ENCODE measurements at regions not wholly inside any gene's neighbourhood (a gene's known extent, or its start where the extent isn't known, plus 50 kb on each side); places are given as distances from the start of the nearest gene placed in this dataset.
A peak's percentile ranks its signal among the peaks of the same experiment; 100 is the strongest.

DNA sequence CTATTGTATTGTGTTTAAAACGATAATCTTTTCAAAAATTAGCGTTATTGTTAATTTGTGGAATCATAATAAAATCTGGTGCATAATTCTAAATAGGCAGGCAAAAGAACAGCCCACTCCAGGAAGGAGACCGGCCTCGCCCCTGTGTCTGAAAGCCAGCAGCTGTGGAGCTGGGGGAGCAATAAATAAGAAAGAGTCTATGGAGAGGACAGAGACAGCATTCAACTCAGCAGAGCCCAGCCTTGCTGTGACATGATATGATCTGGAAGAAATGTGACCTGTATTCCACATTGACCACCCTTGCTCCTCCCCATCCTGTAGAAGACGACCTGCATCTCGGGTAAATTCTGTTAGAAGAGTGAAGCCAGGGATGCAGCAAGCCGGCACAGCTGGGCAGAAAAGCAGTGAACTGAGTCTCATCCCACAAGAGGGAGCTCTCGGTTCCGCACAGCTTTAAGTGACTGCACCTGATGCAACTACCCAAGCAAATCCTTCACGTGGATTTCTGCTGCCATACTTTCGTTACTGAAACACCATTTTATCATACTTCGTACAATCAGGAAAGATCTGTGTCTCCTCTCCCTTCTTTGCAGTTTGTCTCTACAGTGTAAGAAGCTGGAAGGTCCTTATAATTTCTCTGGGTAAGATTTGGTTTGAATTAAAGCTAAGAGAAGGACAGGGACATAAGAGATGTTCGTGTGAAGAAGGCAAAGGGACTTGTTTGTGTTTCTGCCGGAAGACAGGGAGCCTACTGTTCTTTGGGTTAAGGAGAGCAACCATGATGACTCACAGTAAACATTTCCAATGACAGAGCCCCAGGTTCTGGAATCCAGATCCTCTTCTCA lies 427.1 kb downstream of the GPAM start:
- DNase-seq: peak in 1 of 2 experiments; percentile 3

DNA sequence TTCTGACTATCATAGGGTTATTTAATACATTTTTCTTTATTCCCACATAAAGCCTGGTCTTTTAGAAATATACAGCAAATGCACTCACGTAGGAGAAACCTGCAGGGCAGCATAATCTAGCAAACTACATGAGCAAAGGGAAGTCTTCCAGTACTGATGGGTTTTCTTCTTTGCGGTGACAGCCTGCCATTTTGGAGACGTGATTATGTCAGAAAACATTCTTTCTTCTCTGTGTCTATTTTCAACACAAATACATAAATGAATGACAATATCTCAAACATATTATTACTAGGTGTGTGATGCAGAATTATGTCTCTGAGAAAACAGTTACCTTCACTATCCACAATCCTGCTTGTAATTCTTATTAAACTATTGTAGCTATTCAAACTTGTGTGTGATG lies 425.0 kb downstream of the GPAM start:
- DNase-seq: no peak

DNA sequence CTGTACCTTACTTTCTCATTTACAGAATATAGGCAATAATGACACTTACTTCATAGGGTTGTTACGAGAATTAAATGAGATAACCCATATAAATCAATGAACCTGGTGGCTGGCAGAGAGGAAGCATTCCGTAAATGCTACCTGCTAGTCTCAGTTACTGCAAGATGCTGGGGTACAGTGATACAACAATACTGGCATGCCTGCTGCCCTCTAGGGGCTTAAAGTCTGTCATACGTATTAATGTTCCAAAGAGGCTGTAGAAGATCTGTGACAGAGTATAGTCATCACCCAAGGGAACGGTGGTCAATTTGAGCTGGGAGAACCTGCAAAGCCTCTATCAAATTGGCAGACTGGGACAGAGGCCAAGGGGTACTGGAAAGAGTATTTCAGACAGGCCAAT lies 421.5 kb downstream of the GPAM start:
- DNase-seq: no peak

DNA sequence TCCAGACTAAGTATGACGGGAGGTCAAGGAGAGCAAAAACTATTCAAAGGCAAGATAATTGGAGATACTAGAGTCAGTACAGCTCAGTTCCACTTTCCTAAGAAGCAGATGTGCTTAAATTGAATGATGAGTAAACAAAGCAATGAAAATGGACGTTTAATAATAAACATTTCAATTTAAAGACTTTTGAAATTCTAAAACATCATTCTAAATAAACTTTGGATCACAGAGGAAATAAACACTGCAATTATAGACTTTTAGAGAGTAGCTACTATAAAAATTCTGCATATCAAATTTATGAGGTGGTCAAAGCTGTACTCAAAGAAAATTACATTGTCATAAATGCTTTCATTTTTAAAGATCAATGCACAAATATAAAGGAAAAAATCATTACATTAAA lies 418.3 kb downstream of the GPAM start:
- DNase-seq: no peak

- DNase-seq: no peak
Observed at GRCh38 chr10:111766464-111766863, 417.1 kb downstream of the GPAM start.

GRCh38 chr10:111767661-111768060 lies 415.9 kb downstream of the GPAM start:
- no peak for DNase-seq

DNA sequence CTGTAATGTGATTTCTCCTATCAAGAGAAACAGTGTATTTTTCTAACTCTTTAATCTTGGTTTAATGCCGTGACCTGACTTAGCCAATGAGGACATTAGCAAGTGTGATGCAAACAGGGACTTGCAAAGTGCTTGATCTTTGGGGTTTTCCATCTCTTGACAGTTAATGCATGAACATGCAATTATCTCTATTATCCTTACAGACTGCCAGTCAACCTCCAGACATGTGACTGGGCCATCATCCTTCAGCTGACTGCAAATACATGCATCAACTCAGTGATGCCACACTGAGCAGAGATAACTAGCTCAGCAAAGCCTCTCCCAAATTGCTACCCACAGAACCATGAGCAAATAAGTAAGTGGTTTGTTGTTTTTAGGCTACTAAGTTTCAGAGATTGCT lies 409.6 kb downstream of the GPAM start:
- DNase-seq: no peak

GRCh38 chr10:111774486-111774885 lies 409.1 kb downstream of the GPAM start:
- DNase-seq: no peak

DNA sequence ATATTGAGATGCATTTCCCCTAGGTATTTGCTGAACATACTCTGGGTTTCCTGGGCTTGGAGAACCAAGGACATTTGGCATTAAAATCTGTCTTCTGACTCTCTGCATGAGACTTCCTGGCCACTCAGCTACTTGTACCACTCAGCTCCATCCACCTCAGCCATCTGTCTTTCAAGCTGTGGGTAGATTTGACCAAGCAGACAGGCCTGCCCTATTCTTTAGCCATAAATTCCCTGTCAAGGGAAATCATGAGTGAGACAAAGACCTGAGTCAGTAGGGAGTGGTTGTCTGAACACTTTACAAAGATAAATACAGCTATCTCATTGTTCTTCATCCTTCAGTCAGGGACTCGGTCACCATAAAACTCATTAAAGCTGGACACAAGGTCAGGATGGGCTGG lies 399.1 kb downstream of the GPAM start:
- DNase-seq: no peak

DNA sequence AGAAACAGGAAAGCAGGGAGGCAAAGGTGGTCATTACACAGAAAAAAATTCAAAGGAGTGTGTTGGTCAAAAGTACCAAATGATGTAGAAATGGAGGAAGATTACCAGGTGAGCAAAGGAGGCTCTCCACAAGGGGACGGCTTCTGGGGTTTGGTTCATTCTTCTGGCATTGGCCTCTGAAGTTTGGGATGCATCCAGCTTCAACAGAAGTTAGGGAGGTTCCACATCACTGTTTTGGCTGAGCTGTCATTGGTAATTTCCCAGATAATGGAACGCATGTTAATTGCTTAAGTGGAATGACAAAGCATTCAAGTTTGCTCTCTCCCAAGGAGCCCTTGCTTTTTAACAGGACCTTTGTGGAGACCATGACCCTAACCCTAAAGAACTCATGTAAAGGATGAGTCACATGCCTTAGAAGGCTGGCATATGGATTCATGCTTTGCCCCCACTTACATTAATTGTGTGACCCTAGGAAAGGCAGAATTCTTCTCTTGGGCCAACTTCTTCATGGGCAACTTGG lies 398.6 kb downstream of the GPAM start:
- no peak for DNase-seq

GRCh38 chr10:111785921-111786320 lies 397.6 kb downstream of the GPAM start:
- no peak for DNase-seq

- DNase-seq: no peak
Observed at GRCh38 chr10:111789821-111790220, 393.7 kb downstream of the GPAM start.

DNA sequence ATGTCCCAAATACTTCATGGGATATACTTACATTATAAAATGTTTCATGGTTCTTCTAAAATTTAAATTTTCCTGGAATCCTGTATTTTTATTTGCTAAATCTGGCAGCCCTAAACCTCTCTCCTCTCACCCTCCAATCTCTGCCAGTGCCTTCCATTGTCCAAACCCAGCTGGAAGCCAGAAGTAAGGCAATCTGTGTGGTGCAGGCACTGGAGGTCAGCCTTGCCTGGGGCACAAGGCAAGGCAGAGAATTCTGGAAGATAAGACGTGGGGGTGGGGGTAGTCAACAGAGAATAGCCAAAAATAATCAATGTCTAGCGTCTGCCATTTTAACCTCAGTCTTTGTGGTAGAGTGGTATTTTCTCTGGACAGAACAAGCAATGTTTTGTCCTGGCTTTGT lies 381.7 kb downstream of the GPAM start:
- DNase-seq: no peak

DNA sequence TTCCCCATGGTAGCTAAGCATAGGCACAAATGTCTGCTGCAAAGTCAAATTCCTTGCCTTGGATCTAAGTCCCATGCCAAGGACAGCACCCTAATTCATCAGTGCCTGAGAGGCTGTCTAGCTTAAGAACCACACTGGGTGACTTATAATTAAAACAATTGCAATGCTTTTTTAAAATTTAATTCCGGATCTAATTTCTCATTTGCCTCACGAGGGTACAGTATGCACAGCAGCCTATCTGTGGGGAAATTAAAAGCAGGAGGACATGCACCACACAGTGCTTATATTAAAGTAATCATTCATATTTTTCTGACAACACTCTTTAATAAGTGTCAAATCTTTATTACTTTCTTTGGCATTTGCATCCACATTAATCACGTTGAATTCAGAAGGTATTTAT lies 378.8 kb downstream of the GPAM start:
- no peak for DNase-seq

GRCh38 chr10:111811517-111811916 lies 372.0 kb downstream of the GPAM start:
- DNase-seq: no peak

GRCh38 chr10:111820471-111820870 lies 363.1 kb downstream of the GPAM start:
- DNase-seq: no peak

- no peak for DNase-seq
Observed at GRCh38 chr10:111821871-111822270, 361.7 kb downstream of the GPAM start.

- DNase-seq: no peak
Observed at GRCh38 chr10:111822661-111823060, 360.9 kb downstream of the GPAM start.

- no peak for DNase-seq
Observed at GRCh38 chr10:111824128-111824527, 359.4 kb downstream of the GPAM start.

GRCh38 chr10:111830359-111830758 lies 353.2 kb downstream of the GPAM start:
- DNase-seq: no peak

DNA sequence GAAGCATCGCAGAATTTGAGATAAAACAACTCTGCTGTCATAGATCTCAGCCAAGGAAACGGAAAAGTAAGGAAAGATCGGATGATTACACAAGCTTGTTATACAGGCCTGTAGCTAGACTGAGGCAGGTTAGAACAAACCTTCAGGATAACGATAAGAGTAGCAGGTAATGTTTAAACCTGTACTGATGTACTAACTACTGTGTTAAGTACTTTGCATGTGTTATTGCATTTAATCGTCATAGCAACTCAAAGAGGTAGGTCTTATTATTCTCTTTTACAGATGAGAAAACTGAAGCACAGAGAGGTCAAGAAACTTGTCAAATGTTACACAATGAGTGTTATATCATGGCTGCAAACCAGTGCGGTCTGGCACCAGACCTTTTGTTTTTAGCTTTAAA lies 352.5 kb downstream of the GPAM start:
- DNase-seq: no peak

DNA sequence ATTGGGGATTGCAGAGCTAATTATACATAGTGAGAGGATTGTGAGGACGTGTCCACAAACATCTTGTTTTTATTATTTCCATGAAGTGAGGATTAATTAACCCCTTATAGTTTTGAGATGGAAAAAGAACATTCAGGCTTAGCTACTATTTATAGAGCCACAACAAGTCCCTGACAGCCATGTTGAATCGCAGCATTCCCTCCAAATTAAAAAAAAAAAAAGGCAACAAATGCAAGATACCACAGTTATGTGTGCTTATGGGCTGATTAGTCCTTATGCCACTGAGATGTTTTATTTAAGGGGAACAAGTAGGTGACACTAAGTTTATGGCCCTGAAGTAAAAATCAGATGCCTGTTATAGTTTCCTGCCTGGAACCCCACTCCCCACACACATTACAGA lies 350.3 kb downstream of the GPAM start:
- DNase-seq: no peak

DNA sequence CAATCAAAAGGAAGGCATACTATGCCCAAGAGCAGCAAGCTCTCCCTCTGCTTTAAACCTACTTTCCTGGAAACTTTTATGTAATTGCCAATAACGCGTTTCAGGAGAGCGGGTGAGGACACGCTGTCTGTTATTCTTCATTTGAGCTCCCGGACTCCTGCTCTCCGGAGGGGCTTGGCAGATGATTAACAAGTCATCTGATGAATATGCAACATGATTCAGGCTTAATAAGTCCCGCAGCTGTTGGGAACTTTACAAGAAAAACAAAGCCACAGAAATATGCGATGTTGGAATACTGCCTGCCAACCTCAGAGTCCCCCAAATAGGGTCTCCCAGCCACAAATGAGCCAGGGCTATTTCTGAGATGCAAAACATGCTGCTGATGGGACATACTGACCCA lies 348.0 kb downstream of the GPAM start:
- no peak for DNase-seq

DNA sequence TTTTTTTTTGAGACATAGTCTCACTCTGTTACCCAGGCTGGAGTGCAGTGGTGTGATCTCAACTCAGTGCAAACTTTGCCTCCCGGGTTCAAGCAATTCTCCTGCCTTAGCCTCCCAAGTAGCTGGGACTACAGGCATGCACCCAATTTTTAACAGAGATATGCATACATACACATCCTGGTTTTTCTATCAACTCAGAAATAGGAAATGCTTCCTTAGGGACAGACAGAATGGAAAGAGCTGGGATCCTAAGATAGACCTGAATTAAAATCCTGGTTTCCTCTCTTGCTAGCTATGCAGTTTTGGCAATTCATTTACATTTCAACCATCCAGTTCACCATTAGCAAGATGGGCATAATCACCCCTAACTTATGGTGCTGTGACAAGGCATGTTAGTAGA lies 347.5 kb downstream of the GPAM start:
- no peak for DNase-seq

- DNase-seq: no peak
Observed at GRCh38 chr10:111836571-111836970, 347.0 kb downstream of the GPAM start.

Data from AML-193 (cell line).